GM19438 (cell line): ENCODE measurements at regions not wholly inside any gene's neighbourhood (a gene's known extent, or its start where the extent isn't known, plus 50 kb on each side); places are given as distances from the start of the nearest gene placed in this dataset.
"Not testable (repeated sequence)": the region's sequence is repeated elsewhere in the genome, so short reads cannot be mapped to it uniquely, and the experiment has no call there.

Experiments
- ATAC-seq: cut with Tn5 transposase; IDR thresholded peaks from one replicate; pipeline ENCODE4 v1.9.1; 2021; ENCODE audit warnings: low read depth; ENCODE audit not compliant: unreplicated experiment

- no peak for ATAC-seq
These were observed 233.4 kb downstream of the CD109 start for GRCh38 chr6:73929405-73929804.

DNA sequence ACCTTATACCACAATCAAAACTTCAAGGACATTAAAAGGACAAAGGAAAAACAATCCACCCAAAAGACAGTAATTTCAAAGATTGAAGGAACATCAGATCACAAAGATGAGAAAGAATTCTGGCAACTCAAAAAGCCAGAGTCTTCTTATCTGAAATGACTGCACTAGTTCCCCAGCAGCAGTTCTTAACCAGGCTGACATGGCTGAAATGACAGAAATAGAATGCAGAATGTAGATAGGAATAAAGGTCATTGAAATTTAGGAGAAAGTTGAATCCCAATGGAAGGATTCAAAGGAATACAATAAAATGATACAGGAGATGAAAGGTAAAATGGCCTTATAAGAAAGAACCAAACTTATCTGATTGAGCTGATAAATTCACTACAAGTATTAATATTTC is 231.4 kb downstream of the CD109 start:
- no peak for ATAC-seq

DNA sequence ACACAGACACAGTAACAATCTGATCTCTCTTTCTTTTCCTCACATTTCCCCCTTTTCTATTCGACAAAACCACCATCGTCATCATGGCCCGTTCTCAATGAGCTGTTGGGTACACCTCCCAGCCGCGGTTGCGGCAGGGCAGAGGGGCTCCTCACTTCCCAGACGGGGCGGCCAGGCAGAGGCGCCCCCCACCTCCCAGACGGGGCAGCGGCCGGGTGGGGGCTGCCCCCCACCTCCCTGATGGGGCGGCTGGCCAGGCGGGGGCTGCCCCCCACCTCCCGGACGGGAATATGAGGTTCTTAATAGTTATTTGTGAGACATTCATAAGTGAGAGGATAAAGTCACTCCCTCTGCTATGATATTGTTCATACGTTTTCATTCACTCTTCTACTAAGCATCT is 229.7 kb downstream of the CD109 start:
- not testable (repeated sequence) for ATAC-seq

DNA sequence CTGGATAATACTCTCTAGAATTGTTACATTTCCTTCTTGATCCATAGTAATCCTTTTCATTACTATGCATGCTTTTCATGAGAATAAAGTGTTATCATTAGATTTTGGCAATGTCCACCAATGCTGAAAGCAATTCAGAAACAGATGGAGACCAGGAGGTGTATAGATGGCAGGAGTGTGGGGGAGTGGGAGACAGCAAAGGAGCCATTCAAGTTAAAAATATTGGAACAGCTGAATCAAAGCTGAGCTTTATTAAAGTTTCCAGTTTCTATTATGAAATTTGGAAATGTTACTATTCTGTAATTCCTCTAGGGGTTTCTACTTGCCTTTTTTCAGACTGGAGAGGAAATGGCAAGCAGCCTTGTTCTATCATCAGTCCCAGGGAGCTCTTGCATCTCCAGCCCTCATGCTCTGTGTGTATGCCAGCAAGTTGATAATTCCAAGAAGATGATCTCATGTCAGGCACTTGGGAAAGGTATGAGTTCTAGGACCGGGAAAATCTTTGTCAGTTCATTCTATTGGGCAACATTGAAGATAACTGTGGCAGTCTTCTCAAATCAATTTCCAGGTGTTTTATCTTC is 228.0 kb downstream of the CD109 start:
- no peak for ATAC-seq

DNA sequence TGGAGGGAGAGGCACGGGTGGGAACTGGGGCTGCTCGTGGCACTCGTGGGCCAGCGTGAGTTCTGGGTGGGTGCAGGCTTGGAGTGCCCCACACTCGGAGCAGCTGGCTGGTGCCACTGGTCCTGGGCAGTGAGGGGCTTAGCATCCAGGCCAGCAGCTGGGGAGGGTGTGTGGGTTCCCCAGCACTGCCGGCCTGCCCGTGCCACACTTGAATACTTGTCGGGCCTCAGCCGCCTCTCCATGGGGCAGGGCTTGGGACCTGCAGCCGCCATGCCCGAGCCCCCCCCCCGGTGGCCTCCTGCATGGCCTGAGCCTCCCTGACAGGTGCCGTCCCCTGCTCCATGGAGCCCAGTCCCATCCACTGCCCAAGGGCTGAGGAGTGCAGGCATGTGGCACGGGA is 207.2 kb downstream of the CD109 start:
- ATAC-seq: no peak

- no peak for ATAC-seq
These were observed 206.0 kb downstream of the CD109 start for GRCh38 chr6:73901986-73902385.

GRCh38 chr6:73901311-73901710 is 205.3 kb downstream of the CD109 start:
- ATAC-seq: no peak

GRCh38 chr6:73898599-73898998 is 202.6 kb downstream of the CD109 start:
- ATAC-seq: no peak

DNA sequence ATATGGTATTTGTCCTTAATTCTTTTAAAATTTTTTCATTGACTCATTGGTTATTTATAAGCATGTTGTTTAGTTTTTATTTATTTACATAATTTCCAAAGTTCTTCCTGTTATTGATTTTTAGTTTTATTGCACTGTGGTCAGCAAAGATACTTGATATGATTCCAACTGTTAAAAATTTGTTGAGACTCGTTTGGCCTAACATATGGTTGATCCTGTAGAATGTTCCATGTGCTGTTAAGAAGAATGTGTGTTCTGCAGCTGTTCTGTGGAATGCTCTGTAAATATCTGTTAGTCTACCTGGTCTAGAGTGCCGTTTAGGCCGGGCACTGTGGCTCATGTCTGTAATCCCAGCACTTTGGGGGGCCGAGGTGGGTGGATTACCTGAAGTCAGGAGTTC is 197.7 kb downstream of the CD109 start:
- ATAC-seq: no peak

DNA sequence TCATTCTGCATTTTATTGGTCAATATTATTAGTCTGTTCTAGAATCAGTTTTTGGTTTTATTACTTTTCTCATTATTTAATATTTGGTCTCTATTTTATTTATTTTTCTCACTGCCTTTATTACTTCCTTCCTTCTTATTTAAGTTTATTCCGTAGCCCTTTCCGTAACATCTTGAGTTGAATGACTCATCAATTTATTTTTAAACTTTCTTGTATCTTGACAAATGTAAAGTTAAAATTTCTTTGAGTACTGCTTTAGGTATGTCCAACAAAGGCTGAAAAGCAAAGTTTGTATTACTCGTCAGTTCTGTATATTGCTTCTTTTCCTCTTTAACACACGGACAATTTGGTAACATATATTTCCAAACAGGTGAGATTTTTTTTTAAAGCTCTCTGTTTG is 192.0 kb downstream of the CD109 start:
- ATAC-seq: no peak

- ATAC-seq: no peak
These were observed 189.4 kb downstream of the CD109 start for GRCh38 chr6:73885393-73885792.

GRCh38 chr6:73884540-73884939 is 188.5 kb downstream of the CD109 start:
- no peak for ATAC-seq

DNA sequence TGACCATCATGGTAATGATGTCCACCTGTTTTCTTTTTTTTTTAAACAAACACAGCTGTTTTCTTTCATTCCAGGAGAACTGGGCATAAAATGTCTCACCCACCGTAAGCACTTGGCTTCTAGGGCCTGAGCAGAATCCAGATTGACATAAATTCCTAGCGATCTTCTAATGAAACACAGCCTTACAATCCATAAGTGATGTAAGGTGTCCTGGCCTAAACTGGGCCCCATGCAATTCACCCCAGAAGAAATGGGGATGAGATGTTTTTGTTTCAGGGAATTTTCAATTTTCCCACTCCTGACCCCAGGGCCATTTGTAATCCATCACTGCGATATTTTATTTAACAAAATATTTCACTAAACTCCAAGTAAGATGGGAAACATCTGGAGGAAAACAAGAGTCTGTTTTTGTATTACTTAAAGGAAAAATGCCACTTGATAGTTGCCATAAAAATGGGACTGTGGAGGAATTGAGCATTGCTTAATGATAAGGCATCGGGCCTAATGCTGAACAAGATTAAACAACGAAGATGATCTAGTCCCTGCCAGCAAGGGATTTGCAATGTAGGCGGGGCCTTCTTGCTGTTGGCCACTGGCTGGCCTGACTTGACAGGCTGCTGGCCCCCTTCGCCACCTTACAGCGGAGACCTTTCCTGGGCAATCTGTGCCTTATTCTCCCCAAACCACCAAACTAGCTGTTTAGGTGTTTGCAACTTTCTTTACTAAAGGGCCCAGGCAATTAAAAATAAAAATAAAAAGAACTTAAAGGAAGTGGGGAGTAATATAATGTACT is 183.7 kb downstream of the CD109 start:
- no peak for ATAC-seq

GRCh38 chr6:73878403-73878802 is 182.4 kb downstream of the CD109 start:
- ATAC-seq: no peak
